ENCODE measurements at regions not wholly inside any gene's neighbourhood (a gene's known extent, or its start where the extent isn't known, plus 50 kb on each side); places are given as distances from the start of the nearest gene placed in this dataset.

DNA sequence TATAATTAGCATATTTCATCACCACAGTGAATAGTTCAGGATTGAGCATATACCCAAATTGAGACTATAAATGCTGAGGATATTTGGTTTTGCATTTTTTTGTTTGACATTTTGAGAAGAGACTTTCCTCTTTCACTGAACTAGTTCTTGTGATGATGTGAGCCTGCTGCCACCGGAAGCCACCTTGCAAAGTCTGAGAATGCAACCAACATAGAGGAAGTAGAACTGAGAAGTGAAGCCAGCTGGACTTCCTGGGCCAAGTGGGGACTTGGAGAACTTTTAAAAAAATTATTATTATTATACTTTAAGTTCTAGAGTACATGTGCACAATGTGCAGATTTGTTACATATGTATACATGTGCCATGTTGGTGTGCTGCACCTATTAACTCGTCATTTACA, 102.3 kb downstream of the RPE65 start:
- Histone ChIP-seq H3K79me2 (ENCODE audit: insufficient read depth, low read length) (no peaks in the 10 kb centered on the region), H3T11ph (ENCODE audit: low read length) (no peak overlapping the region), H3K79me1 (ENCODE audit: insufficient read depth, low read depth, low read length, poor library complexity, severe bottlenecking) (no peaks in the 10 kb centered on the region), H3K9ac (ENCODE audit: extremely low read depth, insufficient read length, low read length) (no peak overlapping the region), H3K18ac (ENCODE audit: insufficient read length, low read depth, low read length) (no peak overlapping the region), H3K14ac (ENCODE audit: insufficient read depth, low read length) (no peak overlapping the region), H2AFZ (ENCODE audit: low read length) (no peak overlapping the region), H4K8ac (replicated peaks; ENCODE audit: insufficient read length, low read depth, low read length) (no peak overlapping the region), H2AK5ac (ENCODE audit: insufficient read length, low read length) (no peak overlapping the region), H4K91ac (ENCODE audit: insufficient read length, low read depth, low read length) (no peak overlapping the region), H3K4me1 (ENCODE audit: insufficient read depth, low read length) (no peaks in the 10 kb centered on the region), H3K27me3 (ENCODE audit: insufficient read depth, low read length) (no peaks in the 10 kb centered on the region), H4K5ac (ENCODE audit: insufficient read length, low read depth, low read length) (no peak overlapping the region), H4K20me1 (ENCODE audit: control insufficient read depth, insufficient read depth, insufficient read length) (no peaks in the 10 kb centered on the region), H2BK15ac (ENCODE audit: low read depth, low read length) (no peak overlapping the region), H2BK12ac (ENCODE audit: insufficient read length, low read depth, low read length) (no peak overlapping the region), H3K56ac (ENCODE audit: insufficient read length, low read depth, low read length) (no peak overlapping the region), H2BK120ac (ENCODE audit: low read depth, low read length, poor library complexity, severe bottlenecking) (no peak overlapping the region), H3K27ac (ENCODE audit: insufficient read length, low read depth, low read length) (no peak overlapping the region), H3K9me3 (ENCODE audit: control insufficient read depth, low read depth, low read length) (no peaks in the 10 kb centered on the region), H2BK20ac (ENCODE audit: low read depth, low read length, poor library complexity, severe bottlenecking) (no peak overlapping the region), H3K4me2 (ENCODE audit: insufficient read depth, insufficient read length, low read length) (no peak overlapping the region), H3K23ac (ENCODE audit: insufficient read length, low read depth, low read length) (no peak overlapping the region), H3K23me2 (ENCODE audit: insufficient read length, low read depth, low read length, poor library complexity, severe bottlenecking) (no peaks in the 10 kb centered on the region), H3K4ac (ENCODE audit: low read depth, low read length) (no peak overlapping the region), H2BK5ac (ENCODE audit: insufficient read length, low read length) (no peak overlapping the region)
- DNase-seq, result no peak
- H3K4me3 Mint-ChIP-seq, result no peak overlapping the region
- TF ChIP-seq, protein P1, sequence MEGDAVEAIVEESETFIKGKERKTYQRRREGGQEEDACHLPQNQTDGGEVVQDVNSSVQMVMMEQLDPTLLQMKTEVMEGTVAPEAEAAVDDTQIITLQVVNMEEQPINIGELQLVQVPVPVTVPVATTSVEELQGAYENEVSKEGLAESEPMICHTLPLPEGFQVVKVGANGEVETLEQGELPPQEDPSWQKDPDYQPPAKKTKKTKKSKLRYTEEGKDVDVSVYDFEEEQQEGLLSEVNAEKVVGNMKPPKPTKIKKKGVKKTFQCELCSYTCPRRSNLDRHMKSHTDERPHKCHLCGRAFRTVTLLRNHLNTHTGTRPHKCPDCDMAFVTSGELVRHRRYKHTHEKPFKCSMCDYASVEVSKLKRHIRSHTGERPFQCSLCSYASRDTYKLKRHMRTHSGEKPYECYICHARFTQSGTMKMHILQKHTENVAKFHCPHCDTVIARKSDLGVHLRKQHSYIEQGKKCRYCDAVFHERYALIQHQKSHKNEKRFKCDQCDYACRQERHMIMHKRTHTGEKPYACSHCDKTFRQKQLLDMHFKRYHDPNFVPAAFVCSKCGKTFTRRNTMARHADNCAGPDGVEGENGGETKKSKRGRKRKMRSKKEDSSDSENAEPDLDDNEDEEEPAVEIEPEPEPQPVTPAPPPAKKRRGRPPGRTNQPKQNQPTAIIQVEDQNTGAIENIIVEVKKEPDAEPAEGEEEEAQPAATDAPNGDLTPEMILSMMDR (conservative IDR thresholded peaks at IDR 0.05), result no peak
- H3K36me3 Mint-ChIP-seq (ENCODE audit: insufficient read depth in 1 of 3, low read depth in 3 of 3), result no peaks in the 10 kb centered on the region
- H3K27ac Mint-ChIP-seq, result no peak overlapping the region
- 0 out of 4 replicates have a peak, but pooled peaks cover 0 to 2% of the 10 kb centered on the region in 2 experiments for H3K4me1 Mint-ChIP-seq
- no peaks in the 10 kb centered on the region for H3K9me3 Mint-ChIP-seq
- H3K27me3 Mint-ChIP-seq (ENCODE audit: low read depth), result peaks cover 21% of the 10 kb centered on the region
- no CpG with 5 or more reads among the region's 2 CpGs for WGBS (ENCODE audit: extremely low coverage, insufficient read length, low lambda C conversion rate)
